ENCODE measurements at regions not wholly inside any gene's neighbourhood (a gene's known extent, or its start where the extent isn't known, plus 50 kb on each side); places are given as distances from the start of the nearest gene placed in this dataset.

GRCh38 chr3:177446165-177446601, 248.9 kb upstream of the TBL1XR1 start:
- no peak for TF ChIP-seq CTCF (IDR thresholded peaks at IDR 0.05)
- ATAC-seq (ENCODE audit: low FRiP score): no peak
- DNase-seq (ENCODE audit: low spot score): no peak

GRCh38 chr3:177447938-177448337, 250.7 kb upstream of the TBL1XR1 start:
- ATAC-seq (ENCODE audit: low FRiP score) (no peak), DNase-seq (ENCODE audit: low spot score) (no peak)
- no peak for TF ChIP-seq CTCF (IDR thresholded peaks at IDR 0.05)

- no peak for ATAC-seq (ENCODE audit: low FRiP score)
- no peak for DNase-seq (ENCODE audit: low spot score)
- TF ChIP-seq CTCF (IDR thresholded peaks at IDR 0.05): no peak
Observed at GRCh38 chr3:177448987-177449359, 251.7 kb upstream of the TBL1XR1 start.

- TF ChIP-seq CTCF (IDR thresholded peaks at IDR 0.05): no peak
- no peak for ATAC-seq (ENCODE audit: low FRiP score)
- DNase-seq (ENCODE audit: low spot score): no peak
Observed at GRCh38 chr3:177449360-177450006, 252.2 kb upstream of the TBL1XR1 start.

- no peak for ATAC-seq (ENCODE audit: low FRiP score)
- TF ChIP-seq CTCF (IDR thresholded peaks at IDR 0.05): no peak
- DNase-seq (ENCODE audit: low spot score): no peak
Observed at GRCh38 chr3:177451301-177451750, 254.0 kb upstream of the TBL1XR1 start.

- ATAC-seq (ENCODE audit: low FRiP score): peak; percentile 71
- no peak for TF ChIP-seq CTCF (IDR thresholded peaks at IDR 0.05)
- DNase-seq (ENCODE audit: low spot score): no peak
Observed at GRCh38 chr3:177451864-177452830, 254.9 kb upstream of the TBL1XR1 start.

Measured in omental fat pad (tissue), 3 donors.